Ovary (tissue), 7 donors: ENCODE measurements at regions not wholly inside any gene's neighbourhood (a gene's known extent, or its start where the extent isn't known, plus 50 kb on each side); places are given as distances from the start of the nearest gene placed in this dataset. TPM values are rescaled to one million over a fixed set of nuclear protein-coding genes. Genes with fewer than 3 reads are reported as not detected.
A peak's percentile ranks its signal among the peaks of the same experiment; 100 is the strongest.

ENCODE experiments used
- DNase-seq, 5 donors: peaks; one replicate each; pipeline ENCODE4 v3.0.0-alpha.2; 2019 to 2020
- H3K27ac ChIP-seq, 2 donors: fragments of 200-600 bp; one replicate each; pipeline versions ENCODE4 v1.5.1 to v1.8.0; 2019 to 2022
- H3K27me3 ChIP-seq: fragments of 200-600 bp; one replicate; pipeline ENCODE4 v1.8.0; 2022
- H3K36me3 ChIP-seq: fragments of 200-600 bp; sonication (generic); one replicate; pipeline ENCODE4 v1.5.1; 2019
- H3K4me1 ChIP-seq: one replicate; pipeline ENCODE4 v1.8.1; 2013; ENCODE audit warnings: mild to moderate bottlenecking, moderate library complexity; ENCODE audit not compliant: insufficient read depth
- H3K4me3 ChIP-seq: fragments of 200-600 bp; sonication (generic); one replicate; pipeline ENCODE4 v1.5.1; 2017
- H3K9me3 ChIP-seq, 2 donors: fragments of 200-600 bp in 1 of 2; sonication (generic) in 1 of 2; one replicate each; pipeline versions ENCODE4 v1.5.1 to v1.8.1; 2013 to 2019; ENCODE audit warnings: mild to moderate bottlenecking in 1 of 2, moderate library complexity in 1 of 2
- CTCF ChIP-seq, 3 donors: fragments of 450-650 bp in 2 of 3; fragments of 200-600 bp in 1 of 3; IDR thresholded peaks; one replicate each; pipeline versions ENCODE4 v1.5.1 to v1.8.0; 2016 to 2022; ENCODE audit warnings: antibody characterized with exemption in 3 of 3, mild to moderate bottlenecking in 1 of 3
- EP300 ChIP-seq: sonication (generic); formaldehyde crosslinking; IDR thresholded peaks from one replicate; pipeline ENCODE4 v1.6.1; 2017; ENCODE audit warnings: antibody characterized with exemption
- POLR2A ChIP-seq: fragments of 450-650 bp; IDR thresholded peaks from one replicate; pipeline ENCODE4 v1.6.1; 2017; ENCODE audit warnings: antibody characterized with exemption, mild to moderate bottlenecking, moderate library complexity
- WGBS, 3 donors: extraction: QIAGEN DNeasy Blood & Tissue Kit in 1 of 3; methylation state at CpG; one replicate each; pipeline versions ENCODE4 v1.1.5 to v1.1.7; 2013 to 2017; 5-methylcytosine and 5-hydroxymethylcytosine counted together
- intact Hi-C, 4 donors: fragments of 100-400 bp; cut with DNase I; formaldehyde crosslinking; loops; one replicate each; pipeline versions ENCODE4 v1.11.0 to v1.15.1; 2022 to 2023
- small RNA-seq: library from RNA; depleted of rRNA; stranded (forward); fragments of <200 nt; gene quantifications from one replicate; pipeline ENCODE3, GENCODE V24; 2016
- donor health status: DM: no; HTN: no; CAD: no; lungs with moderate emphysema.
- donor health status: DM: no; HTN: no; CAD: no.
- donor health status: Bipolar disorder and iron deficiency.
- donor health status: DM: no; HTN: no; CAD: no.
- donor health status: DM: yes; HTN: yes; CAD: no.

DNA sequence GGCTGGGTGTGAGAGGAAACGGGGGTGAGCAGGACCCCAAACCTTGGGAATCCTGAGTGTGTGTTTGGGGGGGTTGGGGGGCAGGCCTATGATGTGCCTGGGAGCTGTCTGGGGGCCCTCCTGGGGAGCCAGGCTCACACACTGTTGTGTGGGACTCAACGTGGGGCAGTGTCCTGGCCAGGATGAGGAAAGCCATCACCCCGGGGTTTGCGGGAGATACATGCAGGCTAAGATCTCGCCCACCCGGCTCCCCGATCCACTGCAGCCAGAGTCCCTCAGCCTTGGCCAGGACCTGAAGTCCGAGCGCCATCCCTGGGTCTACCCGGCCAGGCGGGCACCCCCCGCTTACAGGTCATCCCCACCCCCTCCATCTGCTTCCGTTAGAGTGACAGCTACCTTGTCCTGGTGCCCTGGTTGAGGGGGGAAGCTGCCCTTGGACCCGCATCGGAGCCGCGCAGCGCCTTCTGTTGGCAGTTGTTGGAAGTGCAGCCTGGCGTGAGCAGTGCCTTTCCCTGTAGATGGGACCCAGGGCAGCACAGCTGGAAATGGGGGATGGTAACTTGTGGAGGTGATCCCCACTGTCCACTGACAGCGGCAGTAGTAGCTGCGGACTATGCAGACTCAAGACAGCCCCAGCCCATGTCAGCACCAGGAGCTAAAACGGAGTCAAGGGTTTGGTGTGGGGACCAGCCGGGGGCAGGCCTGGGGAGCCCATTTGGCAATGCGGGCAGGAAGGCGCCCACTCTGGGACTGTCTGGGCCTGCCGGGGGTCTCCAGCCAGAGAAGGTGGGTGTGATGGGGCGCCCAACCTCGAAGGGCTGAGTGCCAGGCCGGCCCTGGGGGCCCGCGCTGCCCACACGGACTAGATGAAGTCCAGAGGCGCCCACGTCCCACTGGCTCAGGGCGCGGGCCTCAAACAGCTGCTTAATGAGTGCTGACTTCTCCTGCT, 885.6 kb upstream of the ZNF722 start:
- no peak for TF ChIP-seq CTCF (IDR thresholded peaks at IDR 0.05)
- no peak for TF ChIP-seq POLR2A
- TF ChIP-seq EP300 = no peak
- no peak for DNase-seq
- no peaks in the 10 kb centered on the region for H3K36me3 ChIP-seq
- H3K27ac ChIP-seq = no peak overlapping the region
- intact Hi-C loops = no loop called here
- H3K27me3 ChIP-seq = no peaks in the 10 kb centered on the region
- no peaks in the 10 kb centered on the region for H3K9me3 ChIP-seq
- no peaks in the 10 kb centered on the region for H3K4me1 ChIP-seq
- no peak overlapping the region for H3K4me3 ChIP-seq
- WGBS, 3 donors = 81 to 87% (median 86%) methylated on average over 33 to 36 of the region's 36 CpGs

GRCh38 chr7:63113713-63114285, 884.9 kb upstream of the ZNF722 start:
- Histone ChIP-seq H3K4me3 (no peak overlapping the region), H3K36me3 (no peaks in the 10 kb centered on the region), H3K9me3 (no peaks in the 10 kb centered on the region), H3K4me1 (no peaks in the 10 kb centered on the region), H3K27ac (no peak overlapping the region), H3K27me3 (no peaks in the 10 kb centered on the region)
- DNase-seq = no peak
- intact Hi-C loops = no loop called here
- 75 to 78% (median 76%) methylated on average over 31 to 33 of the region's 33 CpGs for WGBS, 3 donors
- no peak for TF ChIP-seq EP300
- TF ChIP-seq POLR2A = no peak
- TF ChIP-seq CTCF (IDR thresholded peaks at IDR 0.05) = no peak

DNA sequence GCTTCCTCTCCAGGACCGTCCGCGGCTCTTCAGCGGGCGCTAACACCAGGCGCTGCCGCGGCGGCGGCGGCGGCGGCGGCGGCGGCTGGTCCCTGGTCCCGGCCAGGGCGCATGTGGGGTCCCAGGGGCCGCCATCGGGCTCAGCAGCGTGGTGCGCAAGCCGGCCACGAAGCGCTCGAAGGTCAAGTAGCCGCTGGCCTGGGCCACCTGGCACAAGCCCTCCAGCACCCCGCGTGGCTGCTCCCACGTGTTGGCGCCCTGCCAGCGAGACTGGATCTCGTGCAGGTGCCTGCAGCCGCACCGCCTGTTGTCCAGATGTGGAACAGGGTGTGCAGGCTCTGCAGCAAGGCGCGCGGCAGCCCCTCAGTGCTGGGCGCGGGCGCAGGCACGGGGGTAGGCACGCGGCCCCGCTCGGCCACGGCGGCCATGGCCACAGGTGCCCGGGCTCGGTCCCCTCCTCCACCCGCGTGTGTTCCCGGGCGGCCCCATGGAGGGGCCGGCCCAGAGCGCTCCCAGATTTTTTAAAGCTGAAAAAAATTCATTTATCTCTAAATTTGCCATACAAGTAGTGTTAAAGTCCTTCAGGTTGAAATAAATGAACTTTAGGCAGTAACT, 884.2 kb upstream of the ZNF722 start:
- intact Hi-C loops = no loop called here
- Histone ChIP-seq H3K36me3 (no peaks in the 10 kb centered on the region), H3K9me3 (no peaks in the 10 kb centered on the region), H3K27ac (no peak overlapping the region), H3K27me3 (no peaks in the 10 kb centered on the region), H3K4me3 (no peak overlapping the region), H3K4me1 (no peaks in the 10 kb centered on the region)
- no peak for TF ChIP-seq CTCF (IDR thresholded peaks at IDR 0.05)
- 64 to 69% (median 65%) methylated on average over 36 to 56 of the region's 56 CpGs for WGBS, 3 donors
- DNase-seq = peak in 1 of 5 donors; percentile 21

Small RNA genes lying in the stretch of these regions (small RNA-seq; reads per million reads assigned to genes)
- not detected for gene RNU6-417P
